ENCODE measurements at regions not wholly inside any gene's neighbourhood (a gene's known extent, or its start where the extent isn't known, plus 50 kb on each side); places are given as distances from the start of the nearest gene placed in this dataset.

DNA sequence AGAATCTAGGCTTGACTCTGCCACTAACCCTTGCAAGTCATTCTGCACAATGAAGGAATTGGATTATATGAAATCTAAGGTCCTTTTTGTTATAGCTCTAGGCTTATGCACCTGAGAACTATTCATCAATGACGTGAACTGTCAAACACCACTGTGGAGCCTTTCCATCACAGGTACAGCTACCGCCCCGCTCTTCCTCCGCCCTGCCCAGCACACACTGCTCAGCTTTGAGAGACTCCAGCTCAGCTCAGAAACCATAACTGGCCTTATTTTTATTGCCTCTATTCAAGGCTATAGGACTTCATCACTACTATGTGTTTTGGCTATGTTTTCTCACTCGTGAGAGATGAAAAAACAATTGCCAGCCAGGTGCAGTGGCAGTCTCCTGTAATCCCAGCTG is 88.2 kb upstream of the RPL34 start:
- CTCF ChIA-PET (ENCODE audit: unreplicated experiment), result no interaction called here
- Histone ChIP-seq H2AFZ (ENCODE audit: low read length) (no peak overlapping the region), H3K4me2 (ENCODE audit: low read length) (no peak overlapping the region), H3K9me2 (ENCODE audit: insufficient read depth, low read length) (no peaks in the 10 kb centered on the region; the same call in 1 of the 2 replicates), H3K79me2 (ENCODE audit: insufficient read depth, low read depth, low read length) (no peaks in the 10 kb centered on the region), H3K27ac (ENCODE audit: low read depth, low read length, poor library complexity, severe bottlenecking) (no peak overlapping the region), H3K4me1 (ENCODE audit: insufficient read depth, low read length, poor library complexity, severe bottlenecking) (no peaks in the 10 kb centered on the region), H3K36me3 (ENCODE audit: insufficient read depth, low read length) (no peaks in the 10 kb centered on the region), H3K4me3 (ENCODE audit: low read depth, low read length, poor library complexity, severe bottlenecking) (no peak overlapping the region), H3K9me3 (ENCODE audit: low read length) (no peaks in the 10 kb centered on the region), H4K20me1 (ENCODE audit: insufficient read depth, low read length) (no peaks in the 10 kb centered on the region)
- TF ChIP-seq EZH2phosphoT487 (IDR thresholded peaks at IDR 0.05; ENCODE audit: borderline replicate concordance, low read depth, low read length) (no peak), CTCF (conservative IDR thresholded peaks at IDR 0.05; ENCODE audit: low read length) (no peak)
- POLR2A ChIA-PET, result interaction anchor here (0.8 kb wide), 1 partner anchor 32 kb away, joined by 3 read pairs; no protein-coding TSS in a partner anchor
- DNase-seq (ENCODE audit: low spot score), result no peak
- no TSS peak for BruUV-seq (replicated peaks)
- intact Hi-C loops (cut with micrococcal nuclease; ENCODE audit: unreplicated experiment), result no loop called here

DNA sequence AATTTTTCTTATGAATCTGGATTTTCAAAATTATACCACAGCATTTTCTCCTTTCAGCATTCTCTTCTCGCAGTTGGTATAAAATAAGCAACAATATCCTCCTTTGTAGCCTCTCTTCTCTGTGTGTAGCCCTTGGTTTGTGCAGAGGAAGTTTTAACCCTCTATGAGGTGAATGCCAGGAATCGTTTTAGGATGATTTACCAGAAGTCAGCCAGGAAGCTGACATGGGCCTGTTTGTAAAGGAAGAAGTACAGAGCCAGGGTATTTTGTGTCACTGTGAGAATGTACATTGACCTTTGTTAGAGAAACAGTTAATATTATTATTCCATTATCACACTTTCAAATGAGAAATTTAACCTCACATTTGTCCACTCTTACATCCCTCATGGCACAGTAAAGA is 88.9 kb upstream of the RPL34 start:
- intact Hi-C loops (cut with micrococcal nuclease; ENCODE audit: unreplicated experiment), result no loop called here
- TF ChIP-seq CTCF (conservative IDR thresholded peaks at IDR 0.05; ENCODE audit: low read length) (no peak), EZH2phosphoT487 (IDR thresholded peaks at IDR 0.05; ENCODE audit: borderline replicate concordance, low read depth, low read length) (no peak)
- CTCF ChIA-PET (ENCODE audit: unreplicated experiment), result no interaction called here
- H3K79me2 ChIP-seq (ENCODE audit: insufficient read depth, low read depth, low read length), result no peaks in the 10 kb centered on the region
- no peaks in the 10 kb centered on the region for H4K20me1 ChIP-seq (ENCODE audit: insufficient read depth, low read length)
- no peak for DNase-seq (ENCODE audit: low spot score)
- no peak overlapping the region for H3K4me3 ChIP-seq (ENCODE audit: low read depth, low read length, poor library complexity, severe bottlenecking)
- BruUV-seq (replicated peaks), result no TSS peak
- H2AFZ ChIP-seq (ENCODE audit: low read length), result no peak overlapping the region
- H3K4me1 ChIP-seq (ENCODE audit: insufficient read depth, low read length, poor library complexity, severe bottlenecking), result no peaks in the 10 kb centered on the region
- no peaks in the 10 kb centered on the region; the same call in 1 of the 2 replicates for H3K9me2 ChIP-seq (ENCODE audit: insufficient read depth, low read length)
- POLR2A ChIA-PET, result interaction anchor here (0.8 kb wide), 1 partner anchor 32 kb away, joined by 3 read pairs; no protein-coding TSS in a partner anchor
- H3K9me3 ChIP-seq (ENCODE audit: low read length), result no peaks in the 10 kb centered on the region
- H3K36me3 ChIP-seq (ENCODE audit: insufficient read depth, low read length), result no peaks in the 10 kb centered on the region
- H3K27ac ChIP-seq (ENCODE audit: low read depth, low read length, poor library complexity, severe bottlenecking), result no peak overlapping the region
- H3K4me2 ChIP-seq (ENCODE audit: low read length), result no peak overlapping the region

- Histone ChIP-seq H3K4me2 (ENCODE audit: low read length) (no peak overlapping the region), H3K9me2 (ENCODE audit: insufficient read depth, low read length) (no peaks in the 10 kb centered on the region), H3K4me3 (ENCODE audit: low read depth, low read length, poor library complexity, severe bottlenecking) (no peak overlapping the region), H4K20me1 (ENCODE audit: insufficient read depth, low read length) (no peaks in the 10 kb centered on the region), H3K4me1 (ENCODE audit: insufficient read depth, low read length, poor library complexity, severe bottlenecking) (no peaks in the 10 kb centered on the region), H3K79me2 (ENCODE audit: insufficient read depth, low read depth, low read length) (no peaks in the 10 kb centered on the region), H3K9me3 (ENCODE audit: low read length) (no peaks in the 10 kb centered on the region), H3K36me3 (ENCODE audit: insufficient read depth, low read length) (no peaks in the 10 kb centered on the region), H3K27ac (ENCODE audit: low read depth, low read length, poor library complexity, severe bottlenecking) (no peak overlapping the region), H2AFZ (ENCODE audit: low read length) (no peak overlapping the region)
- DNase-seq (ENCODE audit: low spot score), result no peak
- BruUV-seq (replicated peaks), result no TSS peak
- POLR2A ChIA-PET, result interaction anchor here (0.5 to 1.5 kb wide), 7 partner anchors 10 to 1430 kb away, joined by 3 to 5 read pairs (median 3); no protein-coding TSS in a partner anchor
- TF ChIP-seq EZH2phosphoT487 (IDR thresholded peaks at IDR 0.05; ENCODE audit: borderline replicate concordance, low read depth, low read length), result no peak
- no peak for TF ChIP-seq CTCF (conservative IDR thresholded peaks at IDR 0.05; ENCODE audit: low read length)
- intact Hi-C loops (cut with micrococcal nuclease; ENCODE audit: unreplicated experiment), result no loop called here
- CTCF ChIA-PET (ENCODE audit: unreplicated experiment), result no interaction called here
These were observed 90.1 kb upstream of the RPL34 start for GRCh38 chr4:108529984-108530905.

All from OCI-LY7 (cell line).